ENCODE measurements at regions not wholly inside any gene's neighbourhood (a gene's known extent, or its start where the extent isn't known, plus 50 kb on each side); places are given as distances from the start of the nearest gene placed in this dataset.

DNA sequence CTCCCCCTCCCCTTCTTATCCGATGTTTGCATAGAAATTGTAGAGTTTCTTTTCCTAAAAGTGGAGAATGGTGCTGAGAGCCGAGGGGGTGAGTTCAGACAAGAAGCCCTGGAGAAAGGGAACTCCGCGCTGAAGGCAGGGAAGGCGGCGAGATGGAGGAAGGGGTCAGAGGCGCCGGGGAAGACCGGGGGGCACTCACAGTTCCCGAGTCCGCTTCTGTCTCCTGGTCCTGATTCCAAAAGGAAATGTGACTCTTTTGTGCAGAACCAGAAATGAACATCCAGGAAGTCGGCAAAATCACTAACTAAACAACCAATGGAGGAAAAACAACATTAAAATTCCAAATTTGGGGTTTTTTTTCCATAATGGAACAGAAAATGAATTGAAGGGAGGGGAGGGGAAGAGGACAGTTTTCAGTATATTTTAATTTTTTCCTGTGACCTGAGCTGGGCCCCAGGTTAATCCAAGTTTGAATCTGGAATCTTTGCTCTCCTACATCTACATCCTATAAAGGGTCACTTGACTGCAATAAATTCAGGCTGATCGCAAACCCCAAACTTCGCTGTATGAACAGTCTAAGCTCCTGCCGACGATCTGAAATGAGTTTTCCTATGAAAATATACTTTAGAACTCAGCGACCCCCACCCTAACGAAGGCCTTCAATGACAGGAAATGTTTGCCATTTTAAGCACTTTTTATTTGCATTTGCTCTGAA lies 252.3 kb downstream of the C16orf95 start:
- no peak for DNase-seq (ENCODE audit: low read depth)
- TF ChIP-seq, protein P1, sequence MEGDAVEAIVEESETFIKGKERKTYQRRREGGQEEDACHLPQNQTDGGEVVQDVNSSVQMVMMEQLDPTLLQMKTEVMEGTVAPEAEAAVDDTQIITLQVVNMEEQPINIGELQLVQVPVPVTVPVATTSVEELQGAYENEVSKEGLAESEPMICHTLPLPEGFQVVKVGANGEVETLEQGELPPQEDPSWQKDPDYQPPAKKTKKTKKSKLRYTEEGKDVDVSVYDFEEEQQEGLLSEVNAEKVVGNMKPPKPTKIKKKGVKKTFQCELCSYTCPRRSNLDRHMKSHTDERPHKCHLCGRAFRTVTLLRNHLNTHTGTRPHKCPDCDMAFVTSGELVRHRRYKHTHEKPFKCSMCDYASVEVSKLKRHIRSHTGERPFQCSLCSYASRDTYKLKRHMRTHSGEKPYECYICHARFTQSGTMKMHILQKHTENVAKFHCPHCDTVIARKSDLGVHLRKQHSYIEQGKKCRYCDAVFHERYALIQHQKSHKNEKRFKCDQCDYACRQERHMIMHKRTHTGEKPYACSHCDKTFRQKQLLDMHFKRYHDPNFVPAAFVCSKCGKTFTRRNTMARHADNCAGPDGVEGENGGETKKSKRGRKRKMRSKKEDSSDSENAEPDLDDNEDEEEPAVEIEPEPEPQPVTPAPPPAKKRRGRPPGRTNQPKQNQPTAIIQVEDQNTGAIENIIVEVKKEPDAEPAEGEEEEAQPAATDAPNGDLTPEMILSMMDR (conservative IDR thresholded peaks at IDR 0.05; ENCODE audit: control insufficient read depth, insufficient read depth, low read depth, low read length): no peak
- H3K4me3 ChIP-seq (ENCODE audit: control insufficient read depth, low read depth, low read length): no peak overlapping the region

GRCh38 chr16:87065446-87066132 lies 251.6 kb downstream of the C16orf95 start:
- TF ChIP-seq, protein P1 (conservative IDR thresholded peaks at IDR 0.05; ENCODE audit: control insufficient read depth, insufficient read depth, low read depth, low read length): no peak
- no peak overlapping the region for H3K4me3 ChIP-seq (ENCODE audit: control insufficient read depth, low read depth, low read length)

GRCh38 chr16:87066133-87067002 lies 250.8 kb downstream of the C16orf95 start:
- TF ChIP-seq, protein P1 (conservative IDR thresholded peaks at IDR 0.05; ENCODE audit: control insufficient read depth, insufficient read depth, low read depth, low read length): no peak
- no peak for DNase-seq (ENCODE audit: low read depth)
- no peak overlapping the region for H3K4me3 ChIP-seq (ENCODE audit: control insufficient read depth, low read depth, low read length)

More at GRCh38 chr16:87065446-87066132, 251.6 kb downstream of the C16orf95 start:
- DNase-seq (ENCODE audit: low read depth): no peak

DNA sequence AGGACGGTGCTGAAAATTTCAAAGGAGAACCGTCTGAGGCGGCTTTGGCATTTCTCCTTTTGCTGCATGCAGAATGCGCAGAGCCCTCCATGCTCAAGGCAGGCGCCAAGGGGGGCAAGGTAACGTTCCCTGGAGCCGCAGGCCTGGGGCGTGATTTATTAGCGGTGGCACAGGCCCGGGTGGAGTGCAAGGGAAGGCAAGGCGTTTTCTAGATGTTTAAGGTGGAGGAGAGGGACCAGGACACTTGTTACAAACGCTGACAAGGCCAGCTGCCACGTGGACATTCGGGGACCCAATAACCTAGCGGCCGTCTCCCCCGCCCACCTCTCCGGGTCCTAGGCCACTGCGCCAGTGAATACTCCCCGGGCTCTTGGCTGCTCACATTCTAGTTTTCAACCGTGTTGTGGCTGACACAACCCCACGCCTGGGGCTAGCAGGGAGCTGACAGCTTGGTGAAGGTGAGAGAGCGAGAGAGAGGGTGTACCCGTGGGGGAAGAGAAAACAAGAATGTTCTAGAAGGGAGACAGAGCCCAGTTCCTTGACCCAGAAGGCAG lies 250.1 kb downstream of the C16orf95 start:
- DNase-seq (ENCODE audit: low read depth): no peak
- no peak overlapping the region for H3K4me3 ChIP-seq (ENCODE audit: control insufficient read depth, low read depth, low read length)
- TF ChIP-seq, protein P1 (conservative IDR thresholded peaks at IDR 0.05; ENCODE audit: control insufficient read depth, insufficient read depth, low read depth, low read length): no peak

DNA sequence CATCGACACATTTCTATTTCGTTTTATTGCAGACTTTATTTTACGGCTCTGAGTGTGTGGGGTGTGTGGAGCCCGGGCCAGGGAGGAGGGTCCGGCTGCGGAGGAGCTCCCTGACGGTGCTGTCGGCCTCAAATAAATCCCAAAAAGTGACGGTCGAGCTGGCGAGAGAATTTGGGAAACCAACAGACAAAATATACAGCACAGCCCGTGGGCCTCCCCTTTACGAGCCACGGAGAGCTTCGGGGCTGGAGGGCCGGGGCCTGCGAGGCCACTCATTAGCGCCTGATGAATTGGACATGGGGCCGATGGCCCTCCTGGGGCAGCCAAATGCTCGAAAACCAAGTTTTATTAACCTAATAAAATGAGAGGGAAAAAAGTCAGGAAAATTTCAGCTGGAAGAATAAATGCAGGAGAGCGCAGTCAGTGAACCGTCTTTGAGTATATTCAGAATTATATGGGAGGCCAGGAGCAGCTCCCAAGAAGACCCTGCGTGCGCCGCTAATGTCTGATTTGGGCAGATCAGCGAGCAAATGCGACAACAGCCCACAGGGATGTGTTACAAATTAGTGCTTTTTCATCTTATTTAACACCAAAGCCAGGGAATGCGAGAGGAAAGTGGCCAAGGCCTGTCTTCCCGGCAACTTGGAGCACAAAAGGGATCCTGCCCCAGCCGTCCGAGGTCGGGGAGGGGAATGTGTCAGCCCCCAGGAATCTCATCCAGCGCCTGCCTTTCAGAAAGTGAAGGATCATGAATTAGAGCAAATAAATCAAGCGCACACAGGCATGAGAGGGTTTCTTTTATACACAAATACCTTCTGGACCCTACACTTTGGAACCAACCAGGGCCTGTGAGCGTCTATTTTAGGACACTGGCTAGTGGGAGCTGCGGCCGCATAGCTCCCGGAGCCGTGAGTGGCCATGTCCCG lies 249.1 kb downstream of the C16orf95 start:
- DNase-seq (ENCODE audit: low read depth): no peak
- TF ChIP-seq, protein P1 (conservative IDR thresholded peaks at IDR 0.05; ENCODE audit: control insufficient read depth, insufficient read depth, low read depth, low read length): no peak
- H3K4me3 ChIP-seq (ENCODE audit: control insufficient read depth, low read depth, low read length): no peak overlapping the region

Measured in fibroblast of mammary gland (primary cell).